Caco-2 (cell line): ENCODE measurements at regions not wholly inside any gene's neighbourhood (a gene's known extent, or its start where the extent isn't known, plus 50 kb on each side); places are given as distances from the start of the nearest gene placed in this dataset.

Experiments used
- BruUV-seq: library from RNA; stranded (reverse); fragments of 400-500 nt; replicated peaks from 2 replicates; lab custom pipeline; 2021; lab: Mats Ljungman, UMichigan
- CTCF ChIA-PET: fragments of 300-600 bp; sonication (Branson Sonifier 250); formaldehyde crosslinking; loops from one replicate; lab custom pipeline; 2022; ENCODE audit warnings: antibody characterized with exemption; lab: Charles Lee
- POLR2A ChIA-PET: fragments of 300-600 bp; sonication (Branson Sonifier 250); formaldehyde crosslinking; loops from one replicate; lab custom pipeline; 2022; ENCODE audit warnings: antibody characterized with exemption; lab: Charles Lee
- DNase-seq, 2 experiments: peaks; one replicate each; pipeline versions ENCODE4 v3.0.0 to v3.0.0-alpha.2; 2020 to 2022
- H3K27me3 ChIP-seq: replicated peaks from 2 replicates; pipeline ENCODE4 v1.6.0; 2011; ENCODE audit warnings: low read length; ENCODE audit not compliant: control insufficient read depth, insufficient read depth
- H3K36me3 ChIP-seq: 2 replicates; pipeline ENCODE4 v1.5.1; 2011; ENCODE audit warnings: low read length; ENCODE audit not compliant: control insufficient read depth, insufficient read depth
- H3K4me1 ChIP-seq: fragments of 250-450 bp; sonication (Bioruptor Pico); 2 replicates; pipeline ENCODE4 v1.5.1; 2020; ENCODE audit warnings: mild to moderate bottlenecking
- H3K4me3 ChIP-seq: 2 replicates; pipeline ENCODE4 v1.5.1; 2011; ENCODE audit warnings: low read depth, mild to moderate bottlenecking, control low read depth, low read length
- H3K9me3 ChIP-seq: fragments of 250-450 bp; sonication (Bioruptor Pico); 2 replicates; pipeline ENCODE4 v1.5.1; 2020; ENCODE audit warnings: mild to moderate bottlenecking, moderate library complexity
- H3K27ac Mint-ChIP-seq: one replicate; pipeline ENCODE4 v1.8.0; 2022; ENCODE audit warnings: mixed read lengths; ENCODE audit not compliant: unreplicated experiment
- H3K27me3 Mint-ChIP-seq: one replicate; pipeline ENCODE4 v1.8.0; 2022; ENCODE audit warnings: mixed read lengths; ENCODE audit not compliant: insufficient read depth, unreplicated experiment
- H3K36me3 Mint-ChIP-seq: one replicate; pipeline ENCODE4 v1.8.0; 2022; ENCODE audit warnings: mild to moderate bottlenecking, mixed read lengths; ENCODE audit not compliant: insufficient read depth, unreplicated experiment
- H3K4me1 Mint-ChIP-seq: one replicate; pipeline ENCODE4 v1.8.0; 2022; ENCODE audit warnings: low read depth, mixed read lengths; ENCODE audit not compliant: unreplicated experiment
- H3K4me3 Mint-ChIP-seq: one replicate; pipeline ENCODE4 v1.8.0; 2022; ENCODE audit warnings: mild to moderate bottlenecking, moderate library complexity, mixed read lengths; ENCODE audit not compliant: unreplicated experiment
- H3K9me3 Mint-ChIP-seq: one replicate; pipeline ENCODE4 v1.8.0; 2022; ENCODE audit warnings: mixed read lengths; ENCODE audit not compliant: unreplicated experiment
- intact Hi-C: fragments of 100-400 bp; cut with micrococcal nuclease; formaldehyde crosslinking; loops from one replicate; pipeline ENCODE4 v1.10.0; 2022; ENCODE audit not compliant: unreplicated experiment
- TF ChIP-seq, protein P1 (sequence below), 2 experiments: fragments of 200-600 bp in 1 of 2; IDR thresholded peaks; 1 replicate in 1 of 2; 2 replicates in 1 of 2; pipeline versions ENCODE4 v1.5.1 to v1.8.0; 2011 to 2022; ENCODE audit warnings: antibody characterized with exemption in 1 of 2, control low read depth in 1 of 2, inconsistent platforms in 1 of 2, low read depth in 1 of 2, low read length in 1 of 2, mild to moderate bottlenecking in 1 of 2, moderate library complexity in 1 of 2; ENCODE audit not compliant: insufficient read depth in 1 of 2, severe bottlenecking in 1 of 2, unreplicated experiment in 1 of 2

DNA sequence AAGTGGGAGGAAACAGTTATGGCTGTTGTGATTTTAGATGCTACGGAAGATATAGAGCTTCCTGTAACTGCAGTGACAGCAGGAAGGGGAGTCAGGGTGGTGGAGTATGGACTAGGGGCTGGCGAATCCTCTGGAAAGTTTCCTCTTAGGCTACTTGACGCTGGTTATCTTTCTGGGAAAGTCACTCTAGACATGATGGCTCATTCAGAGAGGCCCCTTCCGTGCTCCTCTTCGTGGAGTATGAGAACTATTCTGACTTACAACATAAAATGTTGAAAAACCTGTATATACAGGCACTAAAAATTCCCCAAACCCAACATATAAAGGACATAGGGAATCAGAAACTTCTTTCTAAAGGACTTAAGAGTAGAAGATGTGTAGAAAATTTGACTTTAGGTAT, 78.8 kb downstream of the C18orf54 start:
- Mint-ChIP-seq H3K36me3 (no peaks in the 10 kb centered on the region), H3K27ac (no peak overlapping the region), H3K4me3 (no peak overlapping the region), H3K9me3 (no peaks in the 10 kb centered on the region), H3K27me3 (peaks cover 3% of the 10 kb centered on the region), H3K4me1 (no peaks in the 10 kb centered on the region)
- H3K27me3 ChIP-seq: no peaks in the 10 kb centered on the region
- no peak for DNase-seq
- TF ChIP-seq, protein P1, sequence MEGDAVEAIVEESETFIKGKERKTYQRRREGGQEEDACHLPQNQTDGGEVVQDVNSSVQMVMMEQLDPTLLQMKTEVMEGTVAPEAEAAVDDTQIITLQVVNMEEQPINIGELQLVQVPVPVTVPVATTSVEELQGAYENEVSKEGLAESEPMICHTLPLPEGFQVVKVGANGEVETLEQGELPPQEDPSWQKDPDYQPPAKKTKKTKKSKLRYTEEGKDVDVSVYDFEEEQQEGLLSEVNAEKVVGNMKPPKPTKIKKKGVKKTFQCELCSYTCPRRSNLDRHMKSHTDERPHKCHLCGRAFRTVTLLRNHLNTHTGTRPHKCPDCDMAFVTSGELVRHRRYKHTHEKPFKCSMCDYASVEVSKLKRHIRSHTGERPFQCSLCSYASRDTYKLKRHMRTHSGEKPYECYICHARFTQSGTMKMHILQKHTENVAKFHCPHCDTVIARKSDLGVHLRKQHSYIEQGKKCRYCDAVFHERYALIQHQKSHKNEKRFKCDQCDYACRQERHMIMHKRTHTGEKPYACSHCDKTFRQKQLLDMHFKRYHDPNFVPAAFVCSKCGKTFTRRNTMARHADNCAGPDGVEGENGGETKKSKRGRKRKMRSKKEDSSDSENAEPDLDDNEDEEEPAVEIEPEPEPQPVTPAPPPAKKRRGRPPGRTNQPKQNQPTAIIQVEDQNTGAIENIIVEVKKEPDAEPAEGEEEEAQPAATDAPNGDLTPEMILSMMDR (IDR thresholded peaks at IDR 0.05; ENCODE audit: insufficient read depth in 1 of 2, low read depth in 1 of 2, low read length in 1 of 2, severe bottlenecking in 1 of 2, unreplicated experiment in 1 of 2): no peak
- no peaks in the 10 kb centered on the region for H3K36me3 ChIP-seq
- no TSS peak for BruUV-seq
- POLR2A ChIA-PET: no interaction called here
- no peaks in the 10 kb centered on the region for H3K4me1 ChIP-seq
- no peak overlapping the region for H3K4me3 ChIP-seq
- no peaks in the 10 kb centered on the region for H3K9me3 ChIP-seq
- CTCF ChIA-PET: no interaction called here
- intact Hi-C loops: no loop called here

DNA sequence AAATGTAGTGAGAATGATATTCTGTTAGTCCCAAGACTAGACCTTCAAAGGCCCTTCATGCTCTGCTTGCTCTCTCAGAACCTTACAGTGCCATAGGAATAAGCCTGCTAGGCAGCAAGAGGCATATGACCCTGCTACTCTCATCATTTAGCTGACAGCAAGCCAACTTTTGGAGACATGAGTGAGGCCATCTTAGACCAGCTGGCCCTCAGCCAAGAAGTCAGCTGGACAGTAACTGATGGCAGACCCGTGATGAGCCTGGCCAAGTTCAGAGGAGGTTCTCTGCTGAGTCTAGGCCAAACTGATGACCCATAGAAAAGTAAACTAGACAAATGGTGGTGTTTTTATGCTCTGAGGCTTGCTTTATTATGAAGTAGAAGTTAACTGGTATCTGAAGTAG, 82.6 kb downstream of the C18orf54 start:
- no peaks in the 10 kb centered on the region for H3K9me3 Mint-ChIP-seq
- H3K4me1 ChIP-seq: 0 out of 2 replicates have a peak, but pooled peaks cover 3% of the 10 kb centered on the region
- no peaks in the 10 kb centered on the region for H3K36me3 ChIP-seq
- CTCF ChIA-PET: no interaction called here
- intact Hi-C loops: no loop called here
- TF ChIP-seq, protein P1 (IDR thresholded peaks at IDR 0.05; ENCODE audit: insufficient read depth in 1 of 2, low read depth in 1 of 2, low read length in 1 of 2, severe bottlenecking in 1 of 2, unreplicated experiment in 1 of 2): no peak
- H3K4me1 Mint-ChIP-seq: no peaks in the 10 kb centered on the region
- no peaks in the 10 kb centered on the region for H3K9me3 ChIP-seq
- POLR2A ChIA-PET: no interaction called here
- no peak overlapping the region for H3K4me3 Mint-ChIP-seq
- H3K4me3 ChIP-seq: no peak overlapping the region
- H3K27me3 ChIP-seq: no peaks in the 10 kb centered on the region
- H3K27ac Mint-ChIP-seq: no peak overlapping the region
- no peak for DNase-seq
- BruUV-seq: no TSS peak
- H3K36me3 Mint-ChIP-seq: no peaks in the 10 kb centered on the region
- H3K27me3 Mint-ChIP-seq: peaks cover 3% of the 10 kb centered on the region

GRCh38 chr18:54444319-54444914, 86.7 kb downstream of the C18orf54 start:
- ChIA-PET POLR2A (no interaction called here), CTCF (interaction anchor here (0.6 to 1.2 kb wide), 5 partner anchors 96 to 1259 kb away, joined by 3 to 5 read pairs (median 3); no protein-coding TSS in a partner anchor)
- no TSS peak for BruUV-seq
- intact Hi-C loops: loop anchor here (1.0 kb wide), 3 partner anchors 115 to 227 kb away; no protein-coding TSS in a partner anchor
- Histone ChIP-seq H3K9me3 (no peaks in the 10 kb centered on the region), H3K36me3 (no peaks in the 10 kb centered on the region), H3K4me3 (no peak overlapping the region), H3K27me3 (no peaks in the 10 kb centered on the region), H3K4me1 (0 out of 2 replicates have a peak, but pooled peaks cover 3% of the 10 kb centered on the region)
- no peak overlapping the region for H3K27ac Mint-ChIP-seq
- H3K27me3 Mint-ChIP-seq: no peaks in the 10 kb centered on the region
- no peak overlapping the region for H3K4me3 Mint-ChIP-seq
- no peaks in the 10 kb centered on the region for H3K9me3 Mint-ChIP-seq
- no peaks in the 10 kb centered on the region for H3K4me1 Mint-ChIP-seq
- H3K36me3 Mint-ChIP-seq: no peaks in the 10 kb centered on the region
- TF ChIP-seq, protein P1 (IDR thresholded peaks at IDR 0.05; ENCODE audit: insufficient read depth in 1 of 2, low read depth in 1 of 2, low read length in 1 of 2, severe bottlenecking in 1 of 2, unreplicated experiment in 1 of 2): peak; percentile 58 to 68
- DNase-seq: peak; percentile 50 to 58
